HS-27A (cell line): ENCODE measurements at regions not wholly inside any gene's neighbourhood (a gene's known extent, or its start where the extent isn't known, plus 50 kb on each side); places are given as distances from the start of the nearest gene placed in this dataset.

Experiments
- DNase-seq: peaks from one replicate; pipeline ENCODE4 v3.0.0-alpha.2; 2012; ENCODE audit warnings: low read depth, missing footprints

DNA sequence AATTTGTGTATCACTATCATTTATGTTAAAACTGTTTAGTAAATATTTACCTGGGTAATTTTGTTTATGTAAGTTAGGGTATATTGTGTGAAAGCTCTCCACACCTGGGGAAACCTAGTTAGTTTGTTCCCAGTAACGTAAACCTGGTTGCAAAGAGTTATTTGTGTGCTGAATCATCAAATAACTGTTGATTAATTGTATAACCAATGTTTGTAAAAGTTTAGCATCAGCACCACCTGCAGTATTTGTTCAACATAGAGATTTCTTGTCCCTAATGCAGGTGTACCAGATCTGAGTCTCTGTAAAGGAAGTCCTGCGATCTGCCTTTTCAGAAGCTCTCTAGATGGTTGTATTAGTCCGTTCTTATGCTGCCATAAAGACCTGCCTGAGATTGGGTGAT, 440.4 kb downstream of the COL12A1 start:
- DNase-seq: no peak

DNA sequence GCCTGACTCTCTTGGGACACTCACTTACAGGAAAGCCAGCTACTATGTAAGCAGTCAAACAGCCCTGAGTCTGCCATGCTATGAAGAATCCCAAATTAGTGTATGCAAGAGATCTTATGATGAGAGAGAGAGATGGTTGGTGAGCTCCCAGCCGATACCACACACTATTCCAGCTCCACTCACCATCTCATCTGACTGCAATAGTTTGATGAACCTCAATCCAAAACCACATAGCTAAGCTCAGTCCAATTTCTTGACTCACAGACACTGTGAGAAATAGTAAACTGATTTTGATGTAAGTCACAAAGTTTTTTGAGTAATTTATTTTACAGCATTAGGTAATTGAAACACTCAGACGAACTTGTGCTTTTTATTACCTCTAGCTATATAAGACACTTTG, 441.4 kb downstream of the COL12A1 start:
- DNase-seq: no peak

DNA sequence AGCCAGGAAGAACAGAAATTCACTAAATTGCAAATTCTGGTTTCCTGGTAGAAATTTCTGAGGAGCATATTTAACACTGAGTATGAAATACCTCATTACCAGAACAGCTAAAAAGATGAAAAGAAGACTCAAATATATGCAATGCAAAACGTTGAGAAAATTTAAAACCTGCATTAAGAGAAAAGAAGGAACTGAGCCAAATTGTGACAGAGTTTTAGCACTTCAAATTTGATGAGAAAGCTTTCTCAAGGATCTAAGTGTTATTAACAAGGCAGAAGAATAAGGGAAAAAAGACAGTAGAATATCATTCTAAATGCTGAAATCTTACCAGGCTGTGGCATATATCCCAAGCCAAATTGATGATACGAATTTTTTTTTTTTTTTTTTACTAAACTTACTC, 443.0 kb downstream of the COL12A1 start:
- no peak for DNase-seq

DNA sequence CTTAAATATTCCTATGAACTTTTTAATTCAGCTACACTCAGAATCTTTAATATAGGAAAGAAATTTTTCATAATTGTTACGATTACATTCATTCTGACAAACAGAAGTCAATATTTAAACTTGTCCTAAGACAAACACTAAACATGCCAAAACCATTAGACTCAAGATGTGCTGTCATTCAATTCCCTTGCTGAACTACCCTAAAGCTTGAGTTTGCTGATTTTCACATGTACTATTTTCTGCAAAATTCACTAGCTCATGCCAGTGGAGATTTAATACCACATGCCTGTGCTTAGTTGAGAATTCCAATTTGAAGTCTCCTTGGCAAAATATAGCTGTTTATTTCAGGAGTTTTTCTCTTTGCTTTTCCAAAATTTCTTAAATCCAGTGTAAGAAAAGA, 448.0 kb downstream of the COL12A1 start:
- DNase-seq: no peak

DNA sequence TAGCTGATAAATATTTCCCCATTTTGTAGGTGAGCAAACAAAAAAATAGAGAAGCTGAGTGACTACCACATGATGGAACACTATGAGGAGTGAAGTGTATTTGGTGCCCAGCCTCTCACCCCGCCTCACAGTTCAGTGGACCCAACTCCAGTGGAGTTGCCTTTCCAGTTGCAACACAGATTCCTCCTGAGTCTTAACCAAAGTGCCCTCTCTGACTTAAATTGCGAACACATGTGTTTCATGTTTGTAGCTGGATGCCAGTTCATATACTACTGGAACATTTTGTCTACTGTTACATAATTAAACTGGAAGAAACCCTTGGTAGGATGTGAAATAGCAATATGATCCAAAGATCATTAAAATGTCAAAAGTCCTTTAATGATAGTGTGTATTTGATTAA, 448.9 kb downstream of the COL12A1 start:
- DNase-seq: no peak

DNA sequence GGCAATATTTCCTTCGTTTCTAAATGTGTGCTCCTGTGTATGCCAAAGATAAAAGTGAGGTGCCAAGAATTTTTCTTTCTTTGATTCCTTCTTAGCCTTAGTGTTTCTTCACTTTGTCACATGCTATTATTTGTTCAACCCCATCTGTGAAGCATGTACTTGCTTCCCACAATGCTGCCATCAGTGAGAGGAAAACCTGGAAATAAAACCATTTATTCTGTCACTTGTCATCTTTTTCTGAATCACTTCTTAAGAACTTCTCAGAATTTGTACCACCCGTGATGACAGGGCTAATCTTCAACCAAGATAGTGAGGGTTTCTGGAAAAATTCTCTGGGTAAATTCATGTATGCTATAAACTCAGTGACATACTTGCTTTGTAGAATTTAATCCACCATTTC, 450.1 kb downstream of the COL12A1 start:
- DNase-seq: no peak

DNA sequence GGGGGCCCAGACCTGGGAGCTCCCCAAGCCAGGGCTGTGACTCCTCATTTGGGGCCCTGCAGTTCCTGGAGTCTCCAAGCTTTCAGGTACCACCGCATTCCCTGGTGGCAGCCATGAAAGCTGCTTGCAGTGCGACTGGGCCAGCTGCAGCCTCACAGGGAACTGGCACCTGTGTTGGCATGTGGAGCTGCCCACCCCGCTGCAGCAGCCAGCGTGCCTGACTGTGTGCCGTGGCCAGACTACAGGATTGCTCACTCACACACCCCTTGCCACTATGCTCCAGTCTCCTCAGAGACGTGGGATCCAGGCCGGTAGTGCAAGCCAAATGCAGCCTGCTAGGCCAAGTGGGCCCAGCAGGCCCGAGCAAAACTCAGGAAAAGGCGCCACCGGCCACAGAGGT, 450.7 kb downstream of the COL12A1 start:
- DNase-seq: no peak

DNA sequence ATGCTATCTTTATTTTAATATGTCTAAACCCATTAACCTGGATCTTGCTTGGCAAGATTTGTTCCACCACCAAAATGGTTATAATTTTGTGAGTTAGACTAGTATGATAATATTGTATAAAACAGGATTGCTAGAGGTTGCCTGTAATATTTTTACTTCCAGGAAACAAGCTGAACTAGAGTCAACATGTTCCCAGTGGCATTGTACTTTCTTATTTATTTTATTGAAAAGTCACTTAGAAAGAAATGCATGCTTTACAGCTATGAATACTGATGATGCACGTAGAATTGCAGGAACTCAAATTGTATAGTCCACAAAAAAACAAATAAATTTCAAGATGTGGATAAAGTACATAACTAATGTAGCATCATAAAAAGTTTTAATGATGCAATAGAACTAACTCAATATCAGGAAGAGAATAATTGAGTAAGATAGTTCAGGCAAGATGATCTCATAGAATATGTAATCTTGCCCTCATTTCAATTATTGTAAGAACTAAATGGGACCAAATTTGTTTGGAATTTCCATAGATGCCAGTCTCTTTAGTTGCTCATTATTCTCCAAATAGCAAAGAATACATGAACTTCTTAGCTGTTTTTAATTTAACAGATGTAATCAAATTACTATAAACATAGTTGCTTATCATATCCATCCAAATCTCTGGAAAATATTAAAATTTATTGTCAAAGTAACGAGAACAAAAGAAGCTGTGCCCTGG, 451.8 kb downstream of the COL12A1 start:
- no peak for DNase-seq

DNA sequence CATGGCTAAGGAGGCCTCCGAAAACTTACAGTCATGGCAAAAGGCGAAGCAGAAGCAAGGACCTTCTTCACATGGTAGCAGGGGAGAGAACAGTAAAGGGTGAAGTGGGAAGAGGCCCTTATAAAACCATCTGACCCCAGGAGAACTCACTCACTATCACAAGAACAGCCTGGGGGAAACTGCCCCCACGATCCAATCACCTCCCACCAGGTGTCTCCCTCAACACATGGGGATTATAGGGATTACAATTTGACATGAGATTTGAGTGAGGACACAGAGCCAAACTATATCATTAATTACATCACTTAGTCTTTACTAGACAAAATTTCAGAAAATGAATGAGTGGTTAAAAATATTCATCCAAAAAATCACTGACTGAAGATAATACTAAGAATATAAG, 453.6 kb downstream of the COL12A1 start:
- no peak for DNase-seq

DNA sequence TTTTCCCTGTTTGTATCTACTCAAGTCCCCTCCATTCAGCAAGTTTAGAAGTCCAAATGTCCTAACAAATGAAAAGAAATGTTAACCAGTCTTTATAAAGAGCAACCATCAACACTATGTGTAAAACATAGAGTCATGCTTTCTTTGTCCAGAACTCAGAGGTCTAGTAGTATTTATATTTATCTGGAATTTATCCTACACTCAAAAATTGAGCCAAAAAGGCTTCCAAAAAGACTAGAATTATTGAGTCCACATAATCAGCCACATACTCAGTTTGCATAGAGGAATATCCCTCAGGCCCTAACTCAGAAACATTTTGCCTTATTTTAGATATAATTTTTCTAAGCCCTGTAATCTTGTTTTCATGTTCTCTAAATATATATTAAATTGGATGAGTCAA, 455.0 kb downstream of the COL12A1 start:
- DNase-seq: no peak

DNA sequence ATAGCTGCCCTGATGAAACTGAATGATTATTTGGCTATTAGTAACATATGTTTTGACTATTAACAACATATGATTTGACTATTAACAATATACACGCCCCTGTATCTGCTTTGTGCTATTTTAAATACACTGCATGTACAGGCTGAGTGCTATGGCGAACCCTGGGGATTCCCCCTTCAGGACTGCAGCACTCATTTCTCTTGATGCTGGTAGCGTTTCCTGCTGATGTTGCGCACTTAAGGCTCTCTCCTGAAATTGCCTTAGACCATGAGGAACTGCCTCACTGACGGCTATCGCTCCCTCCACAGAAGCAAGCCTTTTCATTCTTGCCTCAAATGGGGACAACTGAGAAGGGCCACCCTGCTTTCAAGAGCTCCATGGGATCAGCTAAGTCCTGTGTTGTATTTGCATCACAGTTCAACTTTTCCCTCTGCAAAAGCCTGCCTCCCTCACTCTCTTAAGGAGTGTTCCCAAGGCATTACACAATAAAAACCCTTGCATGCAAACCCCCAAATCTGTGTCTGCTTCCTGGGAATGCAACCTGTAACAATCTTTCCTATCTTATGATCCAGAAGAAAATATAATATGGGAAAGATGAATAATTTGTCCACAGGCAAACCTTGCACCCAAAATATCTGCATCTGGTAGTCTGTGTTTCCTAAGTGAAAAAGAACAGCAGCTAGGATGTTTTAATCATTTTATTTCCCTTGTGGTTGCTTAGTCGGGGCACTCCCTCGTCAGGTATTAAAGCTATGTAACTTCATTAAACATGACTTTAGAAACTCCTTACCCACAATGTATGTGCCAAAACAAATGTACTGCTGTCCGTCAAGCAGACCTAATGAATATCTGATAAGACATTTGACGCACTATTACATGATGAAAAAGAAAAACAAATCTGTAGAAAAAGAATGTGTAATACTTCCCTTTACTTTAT, 456.4 kb downstream of the COL12A1 start:
- peak; percentile 12 for DNase-seq

DNA sequence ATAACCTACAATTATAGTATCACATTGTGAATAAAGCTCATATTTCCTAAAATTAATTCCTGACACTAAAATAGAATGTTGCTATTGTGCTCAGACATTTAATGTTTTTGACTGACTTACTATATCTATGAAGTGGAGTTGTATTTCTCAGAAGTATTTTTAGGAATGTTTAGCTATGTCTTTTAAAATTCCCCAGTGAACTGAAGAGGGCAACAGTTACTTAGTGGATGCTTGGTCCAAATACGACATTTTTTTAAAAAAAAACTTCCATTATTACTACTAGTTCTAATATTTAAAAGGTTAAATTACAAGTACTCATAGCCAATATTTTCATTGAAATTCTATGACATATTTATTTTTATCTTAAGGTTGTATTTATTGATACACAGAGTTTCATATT, 460.2 kb downstream of the COL12A1 start:
- no peak for DNase-seq

DNA sequence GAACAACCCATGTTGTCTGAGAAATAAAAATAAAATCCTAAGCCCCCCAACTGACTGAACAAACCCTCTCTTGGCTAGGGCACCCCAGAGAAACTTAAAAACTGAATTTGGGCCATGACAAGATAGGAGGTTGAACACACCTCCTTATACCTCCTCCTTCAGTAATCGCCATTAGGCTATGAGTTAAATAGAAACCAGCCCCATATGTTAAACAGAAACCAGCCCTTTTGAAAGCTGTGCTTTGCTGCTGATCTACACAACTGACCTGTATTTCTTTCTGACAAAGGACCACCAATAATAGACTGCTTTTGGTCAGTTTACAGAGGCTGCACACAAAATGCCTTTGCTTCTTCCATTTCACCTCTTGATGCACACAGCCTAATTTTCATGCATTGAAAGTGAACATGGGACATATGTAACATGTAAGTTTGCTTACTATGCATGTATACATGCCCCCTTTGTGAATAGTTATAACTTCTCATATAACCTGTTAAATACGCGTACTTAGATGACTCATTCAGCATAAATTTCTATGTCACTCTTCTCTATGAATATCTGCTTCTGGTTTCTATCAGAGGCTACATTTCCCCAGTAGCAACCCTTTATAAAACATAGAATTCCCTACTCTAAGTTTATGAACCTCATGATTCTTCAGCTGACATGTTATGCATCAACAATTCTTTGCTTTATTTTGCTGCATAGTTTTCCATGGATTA, 462.9 kb downstream of the COL12A1 start:
- no peak for DNase-seq

DNA sequence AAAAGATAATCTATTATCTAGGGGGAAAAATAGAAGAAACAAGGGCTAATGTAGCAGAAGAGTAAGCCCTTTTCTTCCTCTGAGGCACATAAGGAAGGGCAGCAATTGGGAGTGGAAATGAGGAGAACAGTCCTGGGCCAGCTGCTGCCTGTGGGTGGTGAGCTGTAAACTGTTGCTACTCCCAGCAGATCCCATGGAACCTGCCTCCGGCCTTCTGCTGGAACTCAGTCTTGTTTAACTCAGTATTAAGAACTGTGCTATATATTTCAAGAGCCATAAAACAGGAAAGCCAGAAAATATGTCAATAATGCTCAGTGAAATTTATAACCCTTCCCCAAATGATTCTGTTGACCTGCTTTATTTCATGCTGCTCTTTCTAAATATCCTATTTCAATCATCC, 464.2 kb downstream of the COL12A1 start:
- DNase-seq: no peak

DNA sequence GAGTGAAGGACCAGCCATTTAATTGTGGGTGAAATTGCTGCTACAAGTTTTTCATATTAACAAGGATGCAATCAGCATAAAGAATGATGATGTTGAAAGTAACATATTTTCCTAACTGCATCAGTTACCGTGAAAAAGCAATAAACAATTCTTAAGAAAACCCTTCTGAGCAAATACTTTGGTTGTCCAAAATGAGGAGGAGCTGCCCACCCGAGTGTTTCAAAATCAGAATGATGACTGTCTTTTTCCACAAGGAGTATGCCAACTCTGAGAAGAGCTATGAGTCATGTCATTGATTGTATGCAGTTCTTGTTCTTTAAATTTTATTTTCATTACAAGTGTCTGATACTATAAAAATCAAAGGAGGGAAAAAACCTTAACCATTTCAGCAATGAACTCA, 470.5 kb downstream of the COL12A1 start:
- no peak for DNase-seq

DNA sequence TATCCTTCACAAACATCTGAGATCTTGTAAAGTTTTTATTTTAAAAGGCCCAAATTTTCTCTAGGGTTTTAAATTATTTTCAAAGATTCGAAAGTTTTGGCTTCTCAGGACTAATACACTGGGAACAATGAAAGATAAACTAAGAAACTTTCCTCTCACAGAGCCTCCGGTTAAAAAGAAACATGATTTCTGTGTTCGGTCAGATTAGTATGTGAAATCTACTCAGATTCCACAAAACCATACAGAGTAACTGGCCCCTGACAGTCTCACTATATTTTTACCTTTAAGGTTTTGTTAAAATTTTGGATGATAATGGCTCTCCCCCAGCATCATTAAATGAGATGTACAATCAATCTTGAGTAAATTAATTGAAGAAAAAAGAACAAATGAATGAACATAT, 471.0 kb downstream of the COL12A1 start:
- no peak for DNase-seq

DNA sequence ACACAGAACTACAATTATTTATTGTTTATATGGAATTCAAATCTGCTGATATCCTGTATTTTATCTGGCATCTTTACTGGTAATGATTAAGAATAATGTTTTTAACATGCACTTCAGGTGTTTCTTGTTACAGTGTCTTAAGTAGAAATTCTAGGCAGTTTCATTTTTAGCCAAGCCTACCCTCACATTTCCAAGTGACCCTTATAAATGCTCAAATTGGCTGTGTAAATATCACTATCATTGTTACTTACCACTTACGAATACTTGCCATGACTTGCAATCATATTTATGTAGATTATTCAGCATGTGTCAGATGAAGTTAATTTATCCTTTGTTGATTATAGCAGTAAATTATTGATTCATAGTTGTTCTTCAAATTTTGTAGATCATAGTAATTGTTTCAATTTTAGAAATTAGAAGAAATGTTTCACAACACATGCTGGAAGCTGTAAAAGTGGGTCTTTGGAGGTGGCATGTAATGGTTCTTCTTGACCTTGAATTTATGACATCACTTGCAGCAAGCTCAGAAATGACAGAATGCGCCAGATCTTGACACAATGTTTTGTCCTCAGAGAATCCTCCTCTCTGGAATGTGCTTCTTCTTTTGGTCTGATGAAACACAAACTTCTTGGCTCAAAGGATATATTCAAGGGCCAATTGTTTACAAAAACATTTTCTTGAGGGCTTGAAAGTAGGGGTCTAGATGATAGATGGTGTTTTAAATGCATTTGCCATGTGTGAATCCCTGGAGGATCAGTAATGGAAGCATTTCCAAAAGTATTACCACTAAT, 471.8 kb downstream of the COL12A1 start:
- DNase-seq: no peak

DNA sequence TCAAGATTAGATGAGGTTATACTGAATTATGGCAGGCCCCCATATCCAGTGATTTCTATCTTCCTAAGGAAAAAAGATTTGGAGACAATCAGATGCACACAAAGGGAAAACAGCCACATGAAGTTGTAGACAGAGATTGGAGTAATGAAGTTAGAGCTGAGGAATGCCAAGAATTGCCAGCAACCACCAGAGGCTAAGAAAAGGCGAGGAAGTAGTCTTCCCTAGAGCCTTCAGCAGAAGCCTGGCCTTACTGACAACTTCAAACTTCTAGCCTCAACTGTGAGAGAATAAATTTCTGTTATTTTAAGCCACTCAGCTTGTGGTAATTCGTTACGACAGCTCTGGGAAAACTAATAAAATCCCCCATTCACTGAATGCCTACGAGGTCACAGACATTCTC, 473.9 kb downstream of the COL12A1 start:
- DNase-seq: no peak

DNA sequence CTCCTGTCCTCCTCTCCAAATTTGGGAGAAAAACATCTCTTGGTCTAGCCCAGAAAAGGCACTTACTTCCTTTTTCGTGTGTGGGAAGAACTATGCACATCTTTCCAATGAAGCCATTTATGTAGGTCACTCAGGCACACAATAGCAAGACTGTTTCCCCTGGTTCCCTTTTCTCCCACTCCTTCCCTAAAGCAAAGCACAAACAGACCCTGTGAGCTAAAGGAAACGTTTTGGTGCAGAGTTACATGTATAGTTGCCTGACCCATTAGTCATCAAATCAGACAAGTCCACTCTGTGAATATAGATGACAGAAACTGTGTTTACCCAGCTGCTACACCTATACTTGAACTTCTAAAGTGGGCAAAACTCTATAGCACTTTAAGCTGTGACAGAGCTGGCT, 474.6 kb downstream of the COL12A1 start:
- no peak for DNase-seq

DNA sequence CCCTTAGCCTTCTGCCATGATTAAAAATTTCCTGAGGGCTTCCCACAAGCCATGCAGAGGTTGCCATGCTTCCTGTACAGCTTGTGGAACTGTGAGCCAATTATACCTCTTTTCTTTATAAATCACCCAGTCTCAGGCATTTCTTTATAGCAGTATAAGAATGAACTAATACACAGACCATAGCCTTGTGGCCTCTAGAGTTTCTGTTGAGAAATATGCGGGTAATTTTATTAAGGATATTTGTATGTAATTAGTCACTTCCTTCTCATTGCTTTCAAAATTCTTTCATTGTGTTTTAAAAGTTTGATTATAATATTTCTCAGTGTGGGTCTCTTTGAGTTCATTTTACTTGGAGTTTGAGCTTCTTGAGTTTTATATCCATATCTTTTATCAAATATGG, 484.9 kb downstream of the COL12A1 start:
- DNase-seq: no peak

DNA sequence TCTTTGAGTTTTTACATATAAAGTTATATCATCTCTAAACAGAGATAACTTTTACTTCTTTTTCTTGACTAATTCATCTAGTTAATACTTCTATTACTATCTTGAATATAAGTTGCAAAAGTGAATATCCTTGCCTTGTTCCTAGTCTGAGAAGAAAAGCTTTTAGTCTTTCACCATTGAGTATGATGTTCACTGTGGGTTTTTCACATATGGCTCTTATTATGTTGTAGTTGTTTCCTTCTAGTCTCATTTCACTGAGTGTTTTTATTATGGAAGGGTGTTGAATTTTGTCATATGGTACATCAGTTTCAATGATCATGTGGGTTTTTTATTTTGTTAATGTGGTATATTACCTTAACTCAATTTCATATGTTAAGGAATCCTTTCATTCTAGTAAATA, 488.3 kb downstream of the COL12A1 start:
- DNase-seq: no peak
